HCT116 (cell line): ENCODE measurements at regions not wholly inside any gene's neighbourhood (a gene's known extent, or its start where the extent isn't known, plus 50 kb on each side); places are given as distances from the start of the nearest gene placed in this dataset.

Experiments used
- ATAC-seq: fragments of 200-7000 bp; cut with Tn5 transposase; 2 replicates; pipeline ENCODE4 v1.9.1; 2020; ENCODE audit warnings: mild to moderate bottlenecking, moderate library complexity
- BruUV-seq: library from RNA; stranded (reverse); fragments of 400-500 nt; replicated peaks from 2 replicates; lab custom pipeline; 2021; lab: Mats Ljungman, UMichigan
- CTCF ChIA-PET: fragments of 300-600 bp; sonication (Branson Sonifier 250); formaldehyde crosslinking; loops from one replicate; lab custom pipeline; 2021; ENCODE audit warnings: antibody characterized with exemption; lab: Charles Lee
- POLR2A ChIA-PET: fragments of 300-600, 350-600 bp; sonication (Branson Sonifier 250); formaldehyde crosslinking; loops from one replicate; lab custom pipeline; 2021; ENCODE audit warnings: antibody characterized with exemption; lab: Charles Lee
- RAD21 ChIA-PET, 2 experiments: fragments of 300-600 bp; sonication (Branson Sonifier 250); formaldehyde crosslinking; loops; one replicate each; lab custom pipeline; 2023; ENCODE audit warnings: low total read pairs in 2 of 2; ENCODE audit not compliant: uncharacterized antibody in 2 of 2, unreplicated experiment in 2 of 2, low non-redundant PET in 1 of 2; lab: Charles Lee
- DNase-seq: peaks from one replicate; pipeline ENCODE4 v3.0.0-alpha.2; 2010; ENCODE audit warnings: low read depth, low spot score
- H2AFZ ChIP-seq: fragments of 200-600 bp; shearing (Covaris generic), sonication (generic); 2 replicates; pipeline ENCODE4 v1.6.1; 2017; ENCODE audit warnings: low read depth, mixed run types, mixed read lengths, antibody characterized with exemption, low read length; ENCODE audit not compliant: poor library complexity, severe bottlenecking
- H3K27ac ChIP-seq: 2 replicates; pipeline ENCODE4 v1.5.1; 2012; ENCODE audit warnings: low read depth, low read length
- H3K27me3 ChIP-seq: fragments of 200-600 bp; sonication (generic); 2 replicates; pipeline ENCODE4 v1.6.1; 2016; ENCODE audit warnings: mixed run types, low read length, mixed read lengths; ENCODE audit not compliant: insufficient read depth
- H3K36me3 ChIP-seq, 2 experiments: fragments of 200-500 bp in 1 of 2; fragments of 200-600 bp in 1 of 2; sonication (Bioruptor generic) in 1 of 2; sonication (generic) in 1 of 2; 2 replicates each; pipeline versions ENCODE4 v1.5.1 to v1.6.1; 2014 to 2016; ENCODE audit warnings: low read length in 2 of 2, inconsistent platforms in 1 of 2, mixed read lengths in 1 of 2, mixed run types in 1 of 2; ENCODE audit not compliant: insufficient read depth in 2 of 2, control insufficient read depth in 1 of 2
- H3K4me1 ChIP-seq, 2 experiments: fragments of 200-600 bp in 1 of 2; sonication (generic) in 1 of 2; 2 replicates each; pipeline versions ENCODE4 v1.5.1 to v1.6.1; 2012 to 2017; ENCODE audit warnings: low read length in 2 of 2, inconsistent platforms in 1 of 2, mild to moderate bottlenecking in 1 of 2, mixed read lengths in 1 of 2, mixed run types in 1 of 2, moderate library complexity in 1 of 2; ENCODE audit not compliant: insufficient read depth in 2 of 2, control insufficient read depth in 1 of 2
- H3K4me2 ChIP-seq: fragments of 200-600 bp; sonication (generic); 2 replicates; pipeline ENCODE4 v1.6.1; 2017; ENCODE audit warnings: mixed run types, low read length, mixed read lengths
- H3K4me3 ChIP-seq, 2 experiments: fragments of 200-600 bp in 1 of 2; sonication (generic) in 1 of 2; replicated peaks in 1 of 2; 2 replicates each; pipeline ENCODE4 v1.5.1; 2011 to 2016; ENCODE audit warnings: low read length in 2 of 2, control low read depth in 1 of 2, low read depth in 1 of 2, mild to moderate bottlenecking in 1 of 2, mixed read lengths in 1 of 2, mixed run types in 1 of 2
- H3K79me2 ChIP-seq: fragments of 200-600 bp; sonication (generic); 2 replicates; pipeline ENCODE4 v1.6.1; 2017; ENCODE audit warnings: mild to moderate bottlenecking, mixed run types, low read length, moderate library complexity, mixed read lengths; ENCODE audit not compliant: insufficient read depth
- H3K9ac ChIP-seq: fragments of 200-600 bp; sonication (generic); 2 replicates; pipeline ENCODE4 v1.6.1; 2016; ENCODE audit warnings: low read length, mixed read lengths
- H3K9me2 ChIP-seq: fragments of 200-600 bp; sonication (generic), shearing (Covaris generic); 2 replicates; pipeline ENCODE4 v1.6.1; 2017; ENCODE audit warnings: mixed run types, mild to moderate bottlenecking, moderate library complexity; ENCODE audit not compliant: insufficient read depth
- H3K9me3 ChIP-seq, 2 experiments: fragments of 200-500 bp in 1 of 2; fragments of 200-600 bp in 1 of 2; sonication (Bioruptor generic) in 1 of 2; sonication (generic) in 1 of 2; 2 replicates each; pipeline ENCODE4 v1.6.1; 2014 to 2017; ENCODE audit warnings: low read length in 2 of 2, mixed read lengths in 2 of 2, inconsistent platforms in 1 of 2, low read depth in 1 of 2, mild to moderate bottlenecking in 1 of 2, mixed run types in 1 of 2, moderate library complexity in 1 of 2; ENCODE audit not compliant: control insufficient read depth in 1 of 2, insufficient read depth in 1 of 2
- H4K20me1 ChIP-seq: fragments of 200-600 bp; sonication (generic), shearing (Covaris generic); 2 replicates; pipeline ENCODE4 v1.6.1; 2017; ENCODE audit warnings: mixed run types, mild to moderate bottlenecking, moderate library complexity; ENCODE audit not compliant: insufficient read depth
- CEBPB ChIP-seq: IDR thresholded peaks from 2 replicates; pipeline ENCODE4 v1.6.1; 2012; ENCODE audit warnings: low read depth
- EGR1 ChIP-seq: IDR thresholded peaks from 2 replicates; pipeline ENCODE4 v1.6.1; 2012; ENCODE audit warnings: low read depth
- ELF1 ChIP-seq: IDR thresholded peaks from 2 replicates; pipeline ENCODE4 v1.6.1; 2012; ENCODE audit warnings: low read depth, borderline replicate concordance
- EZH2 ChIP-seq: fragments of 200-600 bp; sonication (generic); IDR thresholded peaks from 2 replicates; pipeline ENCODE4 v1.6.1; 2017; ENCODE audit warnings: antibody characterized with exemption, mixed run types
- EZH2phosphoT487 ChIP-seq: fragments of 200-600 bp; IDR thresholded peaks from 2 replicates; pipeline ENCODE4 v1.6.1; 2018; ENCODE audit warnings: antibody characterized with exemption, borderline replicate concordance
- FOSL1 ChIP-seq: IDR thresholded peaks from 2 replicates; pipeline ENCODE4 v1.6.1; 2012; ENCODE audit warnings: low read depth
- JUND ChIP-seq: IDR thresholded peaks from 2 replicates; pipeline ENCODE4 v1.6.1; 2012
- POLR2AphosphoS5 ChIP-seq: IDR thresholded peaks from 2 replicates; pipeline ENCODE4 v1.6.1; 2011; ENCODE audit warnings: mild to moderate bottlenecking, low read depth, low read length, moderate library complexity
- RAD21 ChIP-seq: IDR thresholded peaks from 2 replicates; pipeline ENCODE4 v1.6.1; 2012; ENCODE audit warnings: low read depth, mild to moderate bottlenecking
- SIN3A ChIP-seq: IDR thresholded peaks from 2 replicates; pipeline ENCODE4 v1.6.1; 2012; ENCODE audit warnings: low read depth
- TCF7L2 ChIP-seq: IDR thresholded peaks from 2 replicates; pipeline ENCODE4 v1.7.0; 2011; ENCODE audit warnings: borderline replicate concordance, inconsistent platforms; ENCODE audit not compliant: insufficient read depth, insufficient read length; ENCODE audit errors: extremely low read depth
- YY1 ChIP-seq: IDR thresholded peaks from 2 replicates; pipeline ENCODE4 v1.6.1; 2011; ENCODE audit warnings: low read length, low read depth, moderate library complexity, mild to moderate bottlenecking; ENCODE audit not compliant: insufficient replicate concordance; ENCODE audit errors: extremely low read depth
- ZFX ChIP-seq: fragments of 450-650 bp; IDR thresholded peaks from 2 replicates; pipeline ENCODE4 v1.6.1; 2017
- ZNF274 ChIP-seq: fragments of 200-500 bp; sonication (Bioruptor generic); IDR thresholded peaks from 2 replicates; pipeline ENCODE4 v1.6.1; 2014; ENCODE audit warnings: mild to moderate bottlenecking, low read depth, low read length, inconsistent platforms
- intact Hi-C: fragments of 100-400 bp; cut with micrococcal nuclease; formaldehyde crosslinking; loops from 2 replicates; pipeline ENCODE4 v1.10.0; 2022
- TF ChIP-seq, protein P1 (sequence below): IDR thresholded peaks from 2 replicates; pipeline ENCODE4 v1.6.1; 2012
- TF ChIP-seq, protein P2 (sequence below): IDR thresholded peaks from 2 replicates; pipeline ENCODE4 v1.6.1; 2012

DNA sequence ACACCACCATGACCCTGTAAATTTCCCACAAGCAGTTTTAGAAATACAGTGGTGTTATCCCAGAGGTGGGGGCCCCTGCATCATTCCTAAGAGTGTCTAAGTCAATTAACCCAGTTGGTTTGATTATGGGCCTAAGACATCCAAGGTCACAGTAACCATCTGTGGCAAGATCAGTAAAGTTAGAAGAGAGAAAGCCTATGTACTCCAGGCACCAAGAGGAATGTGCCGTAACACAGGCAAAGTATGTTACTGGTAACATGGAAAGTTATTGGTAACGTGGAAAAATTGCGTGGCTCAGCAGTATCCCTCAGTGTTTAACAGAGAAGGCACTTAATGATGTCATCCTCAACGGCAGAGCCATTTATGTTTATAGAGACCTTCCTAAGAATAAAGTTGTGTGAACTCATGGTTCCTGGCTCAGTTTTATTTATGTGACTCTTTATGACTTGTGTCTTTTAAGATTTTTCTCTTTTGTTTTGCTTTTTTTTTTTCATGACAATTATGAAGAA, 144.1 kb upstream of the RASGRP1 start:
- BruUV-seq = no TSS peak
- ChIA-PET POLR2A (no interaction called here), RAD21 (no interaction called here), CTCF (interaction anchor here (1.2 to 3.5 kb wide), 4 partner anchors 9 to 1048 kb away, joined by 3 to 26 read pairs (median 7); no protein-coding TSS in a partner anchor)
- no peaks in the 10 kb centered on the region for H4K20me1 ChIP-seq
- no peaks in the 10 kb centered on the region for H3K79me2 ChIP-seq
- intact Hi-C loops = loop anchor here (2.0 to 10.0 kb wide), 4 partner anchors 109 to 1564 kb away; no protein-coding TSS in a partner anchor
- TF ChIP-seq POLR2AphosphoS5 (no peak), ELF1 (no peak), YY1 (no peak), EZH2phosphoT487 (no peak), TCF7L2 (no peak), SIN3A (no peak), EZH2 (no peak), ZNF274 (no peak), EGR1 (no peak), CEBPB (no peak), JUND (no peak), FOSL1 (no peak), ZFX (no peak), RAD21 (no peak)
- TF ChIP-seq, protein P1, sequence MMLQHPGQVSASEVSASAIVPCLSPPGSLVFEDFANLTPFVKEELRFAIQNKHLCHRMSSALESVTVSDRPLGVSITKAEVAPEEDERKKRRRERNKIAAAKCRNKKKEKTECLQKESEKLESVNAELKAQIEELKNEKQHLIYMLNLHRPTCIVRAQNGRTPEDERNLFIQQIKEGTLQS = no peak
- TF ChIP-seq, protein P2, sequence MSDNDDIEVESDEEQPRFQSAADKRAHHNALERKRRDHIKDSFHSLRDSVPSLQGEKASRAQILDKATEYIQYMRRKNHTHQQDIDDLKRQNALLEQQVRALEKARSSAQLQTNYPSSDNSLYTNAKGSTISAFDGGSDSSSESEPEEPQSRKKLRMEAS = no peak
- H2AFZ ChIP-seq = no peak overlapping the region
- H3K27me3 ChIP-seq = peaks cover 20% of the 10 kb centered on the region
- no peak overlapping the region for H3K27ac ChIP-seq
- H3K9ac ChIP-seq = no peak overlapping the region
- H3K4me2 ChIP-seq = no peak overlapping the region
- ATAC-seq (no peak), DNase-seq (no peak)
- no peak overlapping the region for H3K4me3 ChIP-seq
- H3K36me3 ChIP-seq = no peaks in the 10 kb centered on the region
- no peaks in the 10 kb centered on the region for H3K9me2 ChIP-seq
- no peaks in the 10 kb centered on the region for H3K4me1 ChIP-seq
- H3K9me3 ChIP-seq = no peaks in the 10 kb centered on the region
